ENCODE measurements at regions not wholly inside any gene's neighbourhood (a gene's known extent, or its start where the extent isn't known, plus 50 kb on each side); places are given as distances from the start of the nearest gene placed in this dataset.

- intact Hi-C loops (cut with DNase I), result no loop called here
- DNase-seq (ENCODE audit: extremely low spot score), result no peak
- H3K9me3 ChIP-seq, result no peaks in the 10 kb centered on the region
- no peaks in the 10 kb centered on the region for H3K36me3 ChIP-seq
- no peak overlapping the region for H3K27ac ChIP-seq (replicated peaks in 1 of 4)
- TF ChIP-seq POLR2A (IDR thresholded peaks at IDR 0.05; ENCODE audit: low read depth), result no peak
- no peak for TF ChIP-seq CTCF (IDR thresholded peaks at IDR 0.05)
- TF ChIP-seq EP300 (IDR thresholded peaks at IDR 0.05), result no peak
- no peak for TF ChIP-seq POLR2AphosphoS5 (IDR thresholded peaks at IDR 0.05)
- no peak overlapping the region for H3K4me3 ChIP-seq
- 78% methylated on average over 4 of the region's 4 CpGs for WGBS
- no peaks in the 10 kb centered on the region for H3K27me3 ChIP-seq
- H3K4me1 ChIP-seq, result peaks cover 0 to 11% (median 5%) of the 10 kb centered on the region in 4 donors
Observed at GRCh38 chr7:110604206-110604605, 486.7 kb upstream of the LRRN3 start.

- H3K27ac ChIP-seq (replicated peaks in 1 of 4), result no peak overlapping the region
- H3K4me1 ChIP-seq, result peaks cover 0 to 11% (median 5%) of the 10 kb centered on the region in 4 donors
- no peaks in the 10 kb centered on the region for H3K9me3 ChIP-seq
- DNase-seq (ENCODE audit: extremely low spot score), result no peak
- intact Hi-C loops (cut with DNase I), result no loop called here
- no peaks in the 10 kb centered on the region for H3K36me3 ChIP-seq
- no peak overlapping the region for H3K4me3 ChIP-seq
- no peak for TF ChIP-seq POLR2A (IDR thresholded peaks at IDR 0.05; ENCODE audit: low read depth)
- no peak for TF ChIP-seq POLR2AphosphoS5 (IDR thresholded peaks at IDR 0.05)
- TF ChIP-seq EP300 (IDR thresholded peaks at IDR 0.05), result no peak
- TF ChIP-seq CTCF (IDR thresholded peaks at IDR 0.05), result no peak
- H3K27me3 ChIP-seq, result no peaks in the 10 kb centered on the region
Observed at GRCh38 chr7:110604885-110605284, 486.0 kb upstream of the LRRN3 start.

DNA sequence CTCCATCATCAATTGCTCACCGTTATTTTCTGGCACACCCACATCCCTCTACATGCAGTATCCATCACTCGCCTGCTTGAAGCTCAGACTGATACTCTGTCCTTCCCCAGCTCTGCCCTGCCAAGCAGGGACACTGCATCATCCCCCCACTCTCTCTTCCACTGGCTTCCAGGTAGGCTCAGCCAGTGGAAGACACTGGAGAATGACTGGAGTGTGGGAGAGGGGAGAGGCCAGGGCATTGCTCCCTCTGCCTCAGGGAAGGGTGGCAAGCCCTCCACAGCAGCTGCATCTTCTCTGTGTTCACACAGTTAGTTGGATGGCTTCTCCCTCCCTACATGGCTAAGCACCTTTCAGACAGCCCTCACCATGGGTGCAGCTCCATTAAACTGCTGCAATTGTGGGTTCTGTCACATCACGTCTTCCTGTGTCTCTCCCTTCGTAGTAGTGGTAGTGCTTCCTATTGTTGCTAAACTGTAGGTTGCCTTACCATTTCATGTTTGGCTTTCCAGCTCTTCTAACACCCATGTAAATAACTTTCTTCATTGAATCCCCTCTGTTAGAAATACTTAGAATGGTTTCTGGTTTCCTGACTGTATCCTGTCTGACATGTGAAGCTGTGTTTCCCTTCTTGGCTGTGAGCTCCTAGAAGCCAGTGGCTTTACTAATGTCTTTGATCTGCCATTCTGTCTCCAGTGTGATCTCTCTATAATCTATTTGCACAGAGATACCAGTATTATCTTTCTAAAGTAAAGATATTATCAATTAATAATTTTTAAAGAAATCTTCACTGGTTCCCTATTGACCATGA lies 483.7 kb upstream of the LRRN3 start:
- DNase-seq (ENCODE audit: extremely low spot score), result no peak
- Histone ChIP-seq H3K9me3 (no peaks in the 10 kb centered on the region), H3K36me3 (no peaks in the 10 kb centered on the region), H3K27me3 (no peaks in the 10 kb centered on the region), H3K4me1 (peaks cover 0 to 11% (median 5%) of the 10 kb centered on the region in 4 donors), H3K4me3 (no peak overlapping the region), H3K27ac (replicated peaks in 1 of 4) (no peak overlapping the region)
- TF ChIP-seq EP300 (IDR thresholded peaks at IDR 0.05) (no peak), POLR2AphosphoS5 (IDR thresholded peaks at IDR 0.05) (no peak), CTCF (IDR thresholded peaks at IDR 0.05) (no peak), POLR2A (IDR thresholded peaks at IDR 0.05; ENCODE audit: low read depth) (no peak)
- intact Hi-C loops (cut with DNase I), result no loop called here
- WGBS, result 80% methylated on average over 4 of the region's 4 CpGs

GRCh38 chr7:110609336-110609735 lies 481.6 kb upstream of the LRRN3 start:
- no peaks in the 10 kb centered on the region for H3K27me3 ChIP-seq
- H3K4me1 ChIP-seq, result peaks cover 0 to 11% (median 5%) of the 10 kb centered on the region in 4 donors
- no peak for DNase-seq (ENCODE audit: extremely low spot score)
- H3K27ac ChIP-seq (replicated peaks in 1 of 4), result no peak overlapping the region
- H3K36me3 ChIP-seq, result no peaks in the 10 kb centered on the region
- intact Hi-C loops (cut with DNase I), result no loop called here
- no peaks in the 10 kb centered on the region for H3K9me3 ChIP-seq
- TF ChIP-seq POLR2A (IDR thresholded peaks at IDR 0.05; ENCODE audit: low read depth) (no peak), CTCF (IDR thresholded peaks at IDR 0.05) (no peak), EP300 (IDR thresholded peaks at IDR 0.05) (no peak)
- H3K4me3 ChIP-seq, result no peak overlapping the region

DNA sequence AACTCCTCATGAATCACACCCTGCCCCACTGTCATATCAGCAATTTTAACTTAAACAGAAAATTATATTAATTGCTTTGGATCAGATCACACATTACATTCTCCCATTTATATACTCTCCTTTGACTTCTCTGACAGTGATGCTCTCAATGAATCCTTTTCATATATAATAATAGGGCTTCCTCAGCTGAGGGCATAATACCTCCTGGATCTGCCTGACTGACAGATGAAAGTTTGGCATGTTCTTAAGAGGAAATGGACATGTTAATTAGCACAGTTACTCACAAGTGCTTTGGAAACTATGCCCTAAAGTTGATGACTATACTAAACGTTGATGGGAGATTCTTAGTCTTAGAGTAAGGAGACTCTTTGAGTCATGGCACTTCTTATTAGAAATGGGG lies 478.2 kb upstream of the LRRN3 start:
- Histone ChIP-seq H3K9me3 (no peaks in the 10 kb centered on the region), H3K4me3 (no peak overlapping the region), H3K27me3 (no peaks in the 10 kb centered on the region), H3K4me1 (peaks cover 0 to 4% (median 2%) of the 10 kb centered on the region in 4 donors), H3K36me3 (no peaks in the 10 kb centered on the region), H3K27ac (replicated peaks in 1 of 4) (no peak overlapping the region)
- TF ChIP-seq EP300 (IDR thresholded peaks at IDR 0.05) (no peak), POLR2A (IDR thresholded peaks at IDR 0.05; ENCODE audit: low read depth) (no peak), POLR2AphosphoS5 (IDR thresholded peaks at IDR 0.05) (no peak), CTCF (IDR thresholded peaks at IDR 0.05) (no peak)
- intact Hi-C loops (cut with DNase I), result no loop called here
- DNase-seq (ENCODE audit: extremely low spot score), result no peak
- WGBS, result 17% methylated on average over 1 of the region's 1 CpG

All from esophagus muscularis mucosa (tissue), 4 donors.